NT2/D1 (cell line): ENCODE measurements at regions not wholly inside any gene's neighbourhood (a gene's known extent, or its start where the extent isn't known, plus 50 kb on each side); places are given as distances from the start of the nearest gene placed in this dataset.

Experiments used
- SUZ12 ChIP-seq: IDR thresholded peaks from 2 replicates; pipeline ENCODE4 v1.6.1; 2011; ENCODE audit not compliant: insufficient read length, insufficient read depth; ENCODE audit errors: extremely low read depth
- YY1 ChIP-seq: IDR thresholded peaks from 2 replicates; pipeline ENCODE4 v1.6.1; 2011; ENCODE audit not compliant: insufficient read length, insufficient read depth
- ZNF274 ChIP-seq: IDR thresholded peaks from 2 replicates; pipeline ENCODE4 v1.6.1; 2011; ENCODE audit warnings: mild to moderate bottlenecking, low read depth, low read length

DNA sequence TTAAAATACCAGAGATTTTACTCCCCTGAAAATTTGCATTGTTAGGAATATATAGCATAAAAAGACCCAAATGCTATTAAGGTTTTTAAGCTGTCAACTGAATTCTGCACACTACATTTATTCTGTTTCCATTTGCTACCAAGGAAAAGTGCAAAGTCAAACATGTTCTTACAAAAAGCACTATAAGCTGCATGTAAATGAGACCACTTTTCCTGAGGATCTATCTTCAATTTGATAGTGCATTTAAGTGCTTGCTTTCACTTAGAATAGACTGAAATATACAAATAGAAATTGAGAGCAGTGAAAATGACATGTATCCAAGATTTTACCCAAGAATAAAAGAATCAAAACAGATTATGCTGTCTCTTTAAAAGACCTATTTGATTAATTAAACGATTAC is 1216.2 kb downstream of the ROBO2 start:
- no peak for TF ChIP-seq YY1
- TF ChIP-seq ZNF274: no peak
- no peak for TF ChIP-seq SUZ12
